GM12878 (cell line): ENCODE measurements at regions not wholly inside any gene's neighbourhood (a gene's known extent, or its start where the extent isn't known, plus 50 kb on each side); places are given as distances from the start of the nearest gene placed in this dataset.

Experiments
- BCL11A ChIP-seq: IDR thresholded peaks from 2 replicates; pipeline ENCODE4 v1.6.1; 2011; ENCODE audit warnings: low read depth, low read length
- CTCF ChIP-seq, 3 experiments: IDR thresholded peaks in 2 of 3; conservative IDR thresholded peaks in 1 of 3; 2 replicates each; pipeline ENCODE4 v1.5.1; 2011; ENCODE audit warnings: low read depth in 3 of 3, low read length in 3 of 3, mild to moderate bottlenecking in 3 of 3, control low read depth in 2 of 3, moderate library complexity in 2 of 3, inconsistent platforms in 1 of 3, mixed read lengths in 1 of 3; ENCODE audit not compliant: control insufficient read depth in 2 of 3, insufficient read depth in 1 of 3; ENCODE audit errors: extremely low read depth in 1 of 3
- E2F4 ChIP-seq: IDR thresholded peaks from 2 replicates; pipeline ENCODE4 v1.6.1; 2012; ENCODE audit warnings: low read depth, low read length, improper control_type of control experiment
- EGR1 ChIP-seq, 2 experiments: IDR thresholded peaks; 1 replicate in 1 of 2; 2 replicates in 1 of 2; pipeline ENCODE4 v1.6.1; 2011 to 2012; ENCODE audit warnings: low read depth in 2 of 2, low read length in 2 of 2, borderline replicate concordance in 1 of 2, mild to moderate bottlenecking in 1 of 2, moderate library complexity in 1 of 2
- NFYB ChIP-seq: IDR thresholded peaks from 2 replicates; pipeline ENCODE4 v1.6.1; 2011; ENCODE audit warnings: low read depth, mild to moderate bottlenecking, low read length, improper control_type of control experiment, moderate library complexity; ENCODE audit not compliant: insufficient read depth
- POLR2A ChIP-seq: IDR thresholded peaks from 2 replicates; pipeline ENCODE4 v1.6.1; 2011; ENCODE audit warnings: low read depth, mild to moderate bottlenecking, low read length
- RAD21 ChIP-seq: IDR thresholded peaks from 2 replicates; pipeline ENCODE4 v1.6.1; 2011; ENCODE audit warnings: mild to moderate bottlenecking, low read depth, low read length, moderate library complexity; ENCODE audit not compliant: insufficient read depth
- SREBF2 ChIP-seq: IDR thresholded peaks from 2 replicates; pipeline ENCODE4 v1.6.1; 2012; ENCODE audit warnings: mild to moderate bottlenecking, low read length

- TF ChIP-seq EGR1 (IDR thresholded peaks at IDR 0.05; ENCODE audit: borderline replicate concordance in 1 of 2, low read depth in 2 of 2, low read length in 2 of 2), result no peak
- TF ChIP-seq CTCF (IDR thresholded peaks at IDR 0.05 in 2 of 3, conservative IDR thresholded peaks at IDR 0.05 in 1 of 3; ENCODE audit: control insufficient read depth in 2 of 3, extremely low read depth in 1 of 3, insufficient read depth in 1 of 3, low read depth in 3 of 3, low read length in 3 of 3), result no peak
- no peak for TF ChIP-seq POLR2A
- TF ChIP-seq SREBF2, result no peak
- TF ChIP-seq RAD21, result no peak
- TF ChIP-seq BCL11A, result no peak
- TF ChIP-seq NFYB, result no peak
- no peak for TF ChIP-seq E2F4
Measured at GRCh38 chr7:130987092-130987491, 253.1 kb upstream of the KLF14 start.
